ENCODE measurements at regions not wholly inside any gene's neighbourhood (a gene's known extent, or its start where the extent isn't known, plus 50 kb on each side); places are given as distances from the start of the nearest gene placed in this dataset.

- no peak for TF ChIP-seq ZNF280B (CRISPR knock-in tag; IDR thresholded peaks at IDR 0.05)
- no peak for TF ChIP-seq ZNF830 (CRISPR knock-in tag; IDR thresholded peaks at IDR 0.05)
- no peak for TF ChIP-seq RBM22 (IDR thresholded peaks at IDR 0.05; ENCODE audit: low read depth, low read length, poor library complexity, severe bottlenecking)
- TF ChIP-seq SMAD1 (IDR thresholded peaks at IDR 0.05; ENCODE audit: low read depth, low read length, partially characterized antibody): no peak
- TF ChIP-seq ZNF41 (CRISPR knock-in tag; conservative IDR thresholded peaks at IDR 0.05): no peak
- TF ChIP-seq PCBP1 (IDR thresholded peaks at IDR 0.05; ENCODE audit: low read depth, low read length, poor library complexity, severe bottlenecking): no peak
- TF ChIP-seq ZNF57 (CRISPR knock-in tag; IDR thresholded peaks at IDR 0.05): no peak
- TF ChIP-seq ZNF431 (CRISPR knock-in tag; IDR thresholded peaks at IDR 0.05): no peak
- no peak for TF ChIP-seq RBFOX2 (IDR thresholded peaks at IDR 0.05; ENCODE audit: low read depth, low read length)
- TF ChIP-seq CAMTA2 (CRISPR knock-in tag; conservative IDR thresholded peaks at IDR 0.05): no peak
- no peak for TF ChIP-seq ZNF778 (CRISPR knock-in tag; IDR thresholded peaks at IDR 0.05)
- TF ChIP-seq CBX5 (IDR thresholded peaks at IDR 0.05; ENCODE audit: borderline replicate concordance, low read depth): no peak
- TF ChIP-seq ZNF592 (IDR thresholded peaks at IDR 0.05): peak; percentile 88
- TF ChIP-seq ZNF518B (CRISPR knock-in tag; IDR thresholded peaks at IDR 0.05): no peak
- TF ChIP-seq ZBTB12 (CRISPR knock-in tag; IDR thresholded peaks at IDR 0.05): no peak
- no peak for TF ChIP-seq ERF (CRISPR knock-in tag; IDR thresholded peaks at IDR 0.05)
- TF ChIP-seq STAG1 (CRISPR knock-in tag; IDR thresholded peaks at IDR 0.05; ENCODE audit: borderline replicate concordance): no peak
- no peak for TF ChIP-seq CBFB (CRISPR knock-in tag; IDR thresholded peaks at IDR 0.05)
- no peak for TF ChIP-seq FOXP1 (CRISPR knock-in tag; IDR thresholded peaks at IDR 0.05)
- no peak for TF ChIP-seq ZZZ3 (IDR thresholded peaks at IDR 0.05)
These were observed 83.5 kb downstream of the SLC25A47 start (continued) for GRCh38 chr14:100406505-100407131.
